ENCODE measurements at regions not wholly inside any gene's neighbourhood (a gene's known extent, or its start where the extent isn't known, plus 50 kb on each side); places are given as distances from the start of the nearest gene placed in this dataset.

- H3K4me3 Mint-ChIP-seq (ENCODE audit: unreplicated experiment): no peak overlapping the region
- H3K27ac Mint-ChIP-seq (ENCODE audit: unreplicated experiment): no peak overlapping the region
- H3K27me3 Mint-ChIP-seq (ENCODE audit: insufficient read depth, unreplicated experiment): no peaks in the 10 kb centered on the region
- Histone ChIP-seq H3K4me1 (no peaks in the 10 kb centered on the region), H3K4me3 (ENCODE audit: low read depth, low read length) (no peak overlapping the region), H3K27me3 (replicated peaks; ENCODE audit: control insufficient read depth, insufficient read depth, low read length) (no peaks in the 10 kb centered on the region), H3K9me3 (no peaks in the 10 kb centered on the region), H3K36me3 (ENCODE audit: control insufficient read depth, insufficient read depth, low read length) (no peaks in the 10 kb centered on the region)
- TF ChIP-seq CTCF (IDR thresholded peaks at IDR 0.05; ENCODE audit: insufficient read depth in 1 of 2, low read depth in 1 of 2, low read length in 1 of 2, severe bottlenecking in 1 of 2, unreplicated experiment in 1 of 2): no peak
- BruUV-seq (replicated peaks): no TSS peak
- intact Hi-C loops (cut with micrococcal nuclease; ENCODE audit: unreplicated experiment): no loop called here
- H3K4me1 Mint-ChIP-seq (ENCODE audit: low read depth, unreplicated experiment): no peaks in the 10 kb centered on the region
- no peaks in the 10 kb centered on the region for H3K36me3 Mint-ChIP-seq (ENCODE audit: insufficient read depth, unreplicated experiment)
- ChIA-PET POLR2A (no interaction called here), CTCF (no interaction called here)
- no peak for DNase-seq
- no peaks in the 10 kb centered on the region for H3K9me3 Mint-ChIP-seq (ENCODE audit: unreplicated experiment)
Measured at GRCh38 chr9:8241201-8241600, 441.6 kb upstream of the DMAC1 start.

- no peaks in the 10 kb centered on the region for H3K27me3 ChIP-seq (replicated peaks; ENCODE audit: control insufficient read depth, insufficient read depth, low read length)
- H3K4me3 ChIP-seq (ENCODE audit: low read depth, low read length): no peak overlapping the region
- H3K27ac Mint-ChIP-seq (ENCODE audit: unreplicated experiment): no peak overlapping the region
- H3K4me3 Mint-ChIP-seq (ENCODE audit: unreplicated experiment): no peak overlapping the region
- POLR2A ChIA-PET: no interaction called here
- no peak for TF ChIP-seq CTCF (IDR thresholded peaks at IDR 0.05; ENCODE audit: insufficient read depth in 1 of 2, low read depth in 1 of 2, low read length in 1 of 2, severe bottlenecking in 1 of 2, unreplicated experiment in 1 of 2)
- H3K4me1 Mint-ChIP-seq (ENCODE audit: low read depth, unreplicated experiment): no peaks in the 10 kb centered on the region
- no peaks in the 10 kb centered on the region for H3K27me3 Mint-ChIP-seq (ENCODE audit: insufficient read depth, unreplicated experiment)
- no peaks in the 10 kb centered on the region for H3K36me3 ChIP-seq (ENCODE audit: control insufficient read depth, insufficient read depth, low read length)
- CTCF ChIA-PET: no interaction called here
- no TSS peak for BruUV-seq (replicated peaks)
- intact Hi-C loops (cut with micrococcal nuclease; ENCODE audit: unreplicated experiment): no loop called here
- no peaks in the 10 kb centered on the region for H3K36me3 Mint-ChIP-seq (ENCODE audit: insufficient read depth, unreplicated experiment)
- DNase-seq: no peak
- no peaks in the 10 kb centered on the region for H3K9me3 ChIP-seq
- H3K9me3 Mint-ChIP-seq (ENCODE audit: unreplicated experiment): no peaks in the 10 kb centered on the region
- no peaks in the 10 kb centered on the region for H3K4me1 ChIP-seq
Measured at GRCh38 chr9:8237096-8237495, 437.5 kb upstream of the DMAC1 start.

- no peak for TF ChIP-seq CTCF (IDR thresholded peaks at IDR 0.05; ENCODE audit: insufficient read depth in 1 of 2, low read depth in 1 of 2, low read length in 1 of 2, severe bottlenecking in 1 of 2, unreplicated experiment in 1 of 2)
- POLR2A ChIA-PET: no interaction called here
- CTCF ChIA-PET: no interaction called here
- intact Hi-C loops (cut with micrococcal nuclease; ENCODE audit: unreplicated experiment): no loop called here
- H3K36me3 ChIP-seq (ENCODE audit: control insufficient read depth, insufficient read depth, low read length): no peaks in the 10 kb centered on the region
- no peak overlapping the region for H3K27ac Mint-ChIP-seq (ENCODE audit: unreplicated experiment)
- H3K36me3 Mint-ChIP-seq (ENCODE audit: insufficient read depth, unreplicated experiment): no peaks in the 10 kb centered on the region
- H3K27me3 Mint-ChIP-seq (ENCODE audit: insufficient read depth, unreplicated experiment): no peaks in the 10 kb centered on the region
- no peaks in the 10 kb centered on the region for H3K4me1 ChIP-seq
- no peaks in the 10 kb centered on the region for H3K4me1 Mint-ChIP-seq (ENCODE audit: low read depth, unreplicated experiment)
- H3K9me3 Mint-ChIP-seq (ENCODE audit: unreplicated experiment): no peaks in the 10 kb centered on the region
- DNase-seq: no peak
- no peak overlapping the region for H3K4me3 Mint-ChIP-seq (ENCODE audit: unreplicated experiment)
- no peaks in the 10 kb centered on the region for H3K9me3 ChIP-seq
- BruUV-seq (replicated peaks): no TSS peak
- H3K4me3 ChIP-seq (ENCODE audit: low read depth, low read length): no peak overlapping the region
- H3K27me3 ChIP-seq (replicated peaks; ENCODE audit: control insufficient read depth, insufficient read depth, low read length): no peaks in the 10 kb centered on the region
Measured at GRCh38 chr9:8235489-8235888, 435.9 kb upstream of the DMAC1 start.
